ENCODE measurements at regions not wholly inside any gene's neighbourhood (a gene's known extent, or its start where the extent isn't known, plus 50 kb on each side); places are given as distances from the start of the nearest gene placed in this dataset.
"Not testable (repeated sequence)": the region's sequence is repeated elsewhere in the genome, so short reads cannot be mapped to it uniquely, and the experiment has no call there.

GRCh38 chr2:77721593-77721992 is 199.4 kb upstream of the LRRTM4 start:
- H3K4me3 ChIP-seq: no peak overlapping the region
- TF ChIP-seq CTCF (IDR thresholded peaks at IDR 0.05): no peak
- no peak overlapping the region for H3K27ac ChIP-seq
- DNase-seq (ENCODE audit: low spot score): no peak

- DNase-seq (ENCODE audit: low spot score): no peak
- no peak overlapping the region for H3K27ac ChIP-seq
- H3K4me3 ChIP-seq: no peak overlapping the region
- TF ChIP-seq CTCF (IDR thresholded peaks at IDR 0.05): no peak
These were observed 202.9 kb upstream of the LRRTM4 start for GRCh38 chr2:77725045-77725444.

GRCh38 chr2:77734662-77735340 is 212.6 kb upstream of the LRRTM4 start:
- H3K4me3 ChIP-seq; H3K27ac ChIP-seq; DNase-seq (ENCODE audit: low spot score): not testable (repeated sequence)

- no peak for DNase-seq (ENCODE audit: low spot score)
- no peak for TF ChIP-seq CTCF (IDR thresholded peaks at IDR 0.05)
- Histone ChIP-seq H3K4me3 (no peak overlapping the region), H3K27ac (no peak overlapping the region)
These were observed 215.1 kb upstream of the LRRTM4 start for GRCh38 chr2:77737236-77737635.

- H3K4me3 ChIP-seq: no peak overlapping the region
- DNase-seq (ENCODE audit: low spot score): no peak
- H3K27ac ChIP-seq: no peak overlapping the region
- no peak for TF ChIP-seq CTCF (IDR thresholded peaks at IDR 0.05)
These were observed 224.6 kb upstream of the LRRTM4 start for GRCh38 chr2:77746780-77747179.

- not testable (repeated sequence) for H3K4me3 ChIP-seq; H3K27ac ChIP-seq; DNase-seq (ENCODE audit: low spot score)
These were observed 231.7 kb upstream of the LRRTM4 start for GRCh38 chr2:77753710-77754345.

- H3K4me3 ChIP-seq: no peak overlapping the region
- no peak for DNase-seq (ENCODE audit: low spot score)
- no peak overlapping the region for H3K27ac ChIP-seq
- TF ChIP-seq CTCF (IDR thresholded peaks at IDR 0.05): no peak
These were observed 245.4 kb upstream of the LRRTM4 start for GRCh38 chr2:77767388-77768076.

GRCh38 chr2:77768508-77768907 is 246.3 kb upstream of the LRRTM4 start:
- no peak overlapping the region for H3K27ac ChIP-seq
- DNase-seq (ENCODE audit: low spot score): no peak
- H3K4me3 ChIP-seq: no peak overlapping the region
- no peak for TF ChIP-seq CTCF (IDR thresholded peaks at IDR 0.05)

Data from coronary artery (tissue), 2 donors.